ENCODE measurements at regions not wholly inside any gene's neighbourhood (a gene's known extent, or its start where the extent isn't known, plus 50 kb on each side); places are given as distances from the start of the nearest gene placed in this dataset.

GRCh38 chr7:145605963-145606362 lies 510.6 kb upstream of the CNTNAP2 start:
- Mint-ChIP-seq H3K27ac (no peak overlapping the region), H3K27me3 (ENCODE audit: low read depth in 3 of 3) (no peaks in the 10 kb centered on the region), H3K4me3 (no peak overlapping the region), H3K4me1 (no peaks in the 10 kb centered on the region), H3K36me3 (no peaks in the 10 kb centered on the region), H3K9me3 (peaks cover 2 to 16% (median 6%) of the 10 kb centered on the region in 7 donors)
- Histone ChIP-seq H2AFZ (ENCODE audit: insufficient read depth, low read depth, low read length, poor library complexity, severe bottlenecking) (no peak overlapping the region), H3K4me2 (replicated peaks; ENCODE audit: extremely low read depth, low read length, poor library complexity, severe bottlenecking) (no peak overlapping the region), H3K79me2 (ENCODE audit: insufficient read depth, low read length) (no peaks in the 10 kb centered on the region), H3K4me1 (ENCODE audit: control insufficient read depth in 1 of 2, insufficient read depth in 2 of 2, low read length in 2 of 2) (no peaks in the 10 kb centered on the region), H3K27me3 (ENCODE audit: control insufficient read depth in 2 of 2, insufficient read depth in 2 of 2, low read length in 2 of 2) (no peaks in the 10 kb centered on the region), H3K36me3 (replicated peaks in 1 of 2; ENCODE audit: control insufficient read depth in 1 of 2, insufficient read depth in 2 of 2, low read length in 2 of 2) (no peaks in the 10 kb centered on the region), H3K27ac (ENCODE audit: low read depth in 1 of 2, low read length in 2 of 2) (no peak overlapping the region), H4K20me1 (ENCODE audit: insufficient read depth, low read length) (no peaks in the 10 kb centered on the region), H3K9me3 (replicated peaks in 1 of 2; ENCODE audit: control insufficient read depth in 1 of 2, insufficient read depth in 1 of 2, low read length in 2 of 2) (peaks cover 0 to 15% of the 10 kb centered on the region in 2 donors), H3K4me3 (replicated peaks in 1 of 3; ENCODE audit: low read depth in 2 of 3, low read length in 3 of 3) (no peak overlapping the region), H3K9ac (ENCODE audit: insufficient read depth, low read length, poor library complexity, severe bottlenecking) (no peak overlapping the region)
- no CpG with 5 or more reads among the region's 5 CpGs for WGBS (ENCODE audit: insufficient coverage)
- no peak for DNase-seq
- TF ChIP-seq CTCF (IDR thresholded peaks at IDR 0.05) = no peak
- intact Hi-C loops (cut with micrococcal nuclease) = no loop called here

GRCh38 chr7:145599376-145599775 lies 517.2 kb upstream of the CNTNAP2 start:
- no peaks in the 10 kb centered on the region for H3K79me2 ChIP-seq (ENCODE audit: insufficient read depth, low read length)
- H3K4me3 ChIP-seq (replicated peaks in 1 of 3; ENCODE audit: low read depth in 2 of 3, low read length in 3 of 3) = no peak overlapping the region
- DNase-seq = no peak
- H3K4me1 ChIP-seq (ENCODE audit: control insufficient read depth in 1 of 2, insufficient read depth in 2 of 2, low read length in 2 of 2) = no peaks in the 10 kb centered on the region
- intact Hi-C loops (cut with micrococcal nuclease) = no loop called here
- Mint-ChIP-seq H3K4me1 (no peaks in the 10 kb centered on the region), H3K36me3 (no peaks in the 10 kb centered on the region), H3K27ac (no peak overlapping the region), H3K27me3 (ENCODE audit: low read depth in 3 of 3) (no peaks in the 10 kb centered on the region), H3K4me3 (no peak overlapping the region), H3K9me3 (peaks cover 0 to 4% (median 0%) of the 10 kb centered on the region in 7 donors)
- H4K20me1 ChIP-seq (ENCODE audit: insufficient read depth, low read length) = no peaks in the 10 kb centered on the region
- H2AFZ ChIP-seq (ENCODE audit: insufficient read depth, low read depth, low read length, poor library complexity, severe bottlenecking) = no peak overlapping the region
- TF ChIP-seq CTCF (IDR thresholded peaks at IDR 0.05) = no peak
- no peaks in the 10 kb centered on the region for H3K36me3 ChIP-seq (replicated peaks in 1 of 2; ENCODE audit: control insufficient read depth in 1 of 2, insufficient read depth in 2 of 2, low read length in 2 of 2)
- H3K9me3 ChIP-seq (replicated peaks in 1 of 2; ENCODE audit: control insufficient read depth in 1 of 2, insufficient read depth in 1 of 2, low read length in 2 of 2) = peaks cover 6 to 12% of the 10 kb centered on the region in 2 donors
- no peak overlapping the region for H3K4me2 ChIP-seq (replicated peaks; ENCODE audit: extremely low read depth, low read length, poor library complexity, severe bottlenecking)
- no peak overlapping the region for H3K9ac ChIP-seq (ENCODE audit: insufficient read depth, low read length, poor library complexity, severe bottlenecking)
- no CpG with 5 or more reads among the region's 1 CpG for WGBS (ENCODE audit: insufficient coverage)
- no peak overlapping the region for H3K27ac ChIP-seq (ENCODE audit: low read depth in 1 of 2, low read length in 2 of 2)
- H3K27me3 ChIP-seq (ENCODE audit: control insufficient read depth in 2 of 2, insufficient read depth in 2 of 2, low read length in 2 of 2) = no peaks in the 10 kb centered on the region
